Brain microvascular endothelial cell (primary cell): ENCODE measurements at regions not wholly inside any gene's neighbourhood (a gene's known extent, or its start where the extent isn't known, plus 50 kb on each side); places are given as distances from the start of the nearest gene placed in this dataset.
A peak's percentile ranks its signal among the peaks of the same experiment; 100 is the strongest.
"Not testable (repeated sequence)": the region's sequence is repeated elsewhere in the genome, so short reads cannot be mapped to it uniquely, and the experiment has no call there.

Source experiments
- DNase-seq: peaks from one replicate; pipeline ENCODE4 v3.0.0-alpha.2; 2020
- H3K27ac ChIP-seq: fragments of 250-450 bp; sonication (Bioruptor Pico); 2 replicates; pipeline ENCODE4 v1.5.1; 2020; ENCODE audit warnings: mild to moderate bottlenecking, moderate library complexity
- H3K27me3 ChIP-seq: fragments of 250-450 bp; sonication (Bioruptor Pico); replicated peaks from 2 replicates; pipeline ENCODE4 v1.5.1; 2020; ENCODE audit warnings: mild to moderate bottlenecking
- H3K36me3 ChIP-seq: fragments of 250-450 bp; sonication (Bioruptor Pico); replicated peaks from 2 replicates; pipeline ENCODE4 v1.5.1; 2020; ENCODE audit warnings: mild to moderate bottlenecking
- H3K4me3 ChIP-seq: 2 replicates; pipeline ENCODE4 v1.5.1; 2011; ENCODE audit warnings: low read depth, mild to moderate bottlenecking, control low read depth, low read length, moderate library complexity
- CTCF ChIP-seq: IDR thresholded peaks from 2 replicates; pipeline ENCODE4 v1.5.1; 2011; ENCODE audit warnings: low read depth, mild to moderate bottlenecking, moderate library complexity, low read length, control low read depth, inconsistent platforms; ENCODE audit errors: missing control alignments
- in situ Hi-C: cut with HindIII; loops from 2 replicates; pipeline ENCODE4 v1.10.0; 2017; ENCODE audit warnings: low sequenced_read_pairs, low pct_ligation_motif_present

- no peak for DNase-seq
- in situ Hi-C loops, result no loop called here
- no peak overlapping the region for H3K4me3 ChIP-seq
- no peaks in the 10 kb centered on the region for H3K36me3 ChIP-seq
- peak; percentile 51 for TF ChIP-seq CTCF
- no peak overlapping the region for H3K27ac ChIP-seq
- H3K27me3 ChIP-seq, result no peaks in the 10 kb centered on the region
Observed at GRCh38 chr4:31793907-31794306, 1073.7 kb downstream of the PCDH7 start.

GRCh38 chr4:31797052-31797451 is 1076.9 kb downstream of the PCDH7 start:
- in situ Hi-C loops, H3K27me3 ChIP-seq, H3K27ac ChIP-seq, H3K36me3 ChIP-seq, DNase-seq, H3K4me3 ChIP-seq: not testable (repeated sequence)

GRCh38 chr4:31803526-31804195 is 1083.5 kb downstream of the PCDH7 start:
- in situ Hi-C loops, result no loop called here
- H3K36me3 ChIP-seq, result no peaks in the 10 kb centered on the region
- no peak for DNase-seq
- no peak overlapping the region for H3K27ac ChIP-seq
- no peaks in the 10 kb centered on the region for H3K27me3 ChIP-seq
- no peak for TF ChIP-seq CTCF
- H3K4me3 ChIP-seq, result no peak overlapping the region

- H3K27me3 ChIP-seq, result no peaks in the 10 kb centered on the region
- H3K4me3 ChIP-seq, result no peak overlapping the region
- DNase-seq, result no peak
- no peaks in the 10 kb centered on the region for H3K36me3 ChIP-seq
- no peak overlapping the region for H3K27ac ChIP-seq
- in situ Hi-C loops, result no loop called here
- no peak for TF ChIP-seq CTCF
Observed at GRCh38 chr4:31807036-31807435, 1086.9 kb downstream of the PCDH7 start.

- H3K4me3 ChIP-seq, result no peak overlapping the region
- no peak for DNase-seq
- no peak overlapping the region for H3K27ac ChIP-seq
- no peaks in the 10 kb centered on the region for H3K27me3 ChIP-seq
- in situ Hi-C loops, result no loop called here
- H3K36me3 ChIP-seq, result no peaks in the 10 kb centered on the region
- no peak for TF ChIP-seq CTCF
Observed at GRCh38 chr4:31844350-31844749, 1124.2 kb downstream of the PCDH7 start.

- no peaks in the 10 kb centered on the region for H3K36me3 ChIP-seq
- no peaks in the 10 kb centered on the region for H3K27me3 ChIP-seq
- TF ChIP-seq CTCF, result no peak
- no peak overlapping the region for H3K27ac ChIP-seq
- no peak overlapping the region for H3K4me3 ChIP-seq
- DNase-seq, result no peak
- in situ Hi-C loops, result no loop called here
Observed at GRCh38 chr4:31851946-31852345, 1131.8 kb downstream of the PCDH7 start.
